ENCODE measurements at regions not wholly inside any gene's neighbourhood (a gene's known extent, or its start where the extent isn't known, plus 50 kb on each side); places are given as distances from the start of the nearest gene placed in this dataset.

DNA sequence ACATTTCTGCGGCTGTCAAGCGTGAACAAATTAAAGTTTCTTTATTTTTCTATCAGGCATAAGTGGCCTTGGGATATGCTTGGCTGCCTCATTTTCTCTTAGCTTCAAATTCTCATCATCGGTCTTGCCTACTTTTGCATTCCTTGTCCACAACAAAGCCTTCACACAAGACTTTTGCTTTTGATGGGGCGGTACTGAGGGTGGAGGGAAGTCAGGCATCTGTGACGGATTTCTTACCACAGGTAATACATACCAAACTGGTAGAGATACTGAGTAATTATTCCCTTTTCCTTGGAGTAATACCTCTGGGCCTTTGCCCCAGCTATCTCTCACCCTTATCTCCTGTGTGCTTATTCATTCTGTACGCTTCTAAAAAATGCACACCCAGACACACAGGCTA lies 468.3 kb upstream of the RGPD4 start:
- TF ChIP-seq, protein P1, sequence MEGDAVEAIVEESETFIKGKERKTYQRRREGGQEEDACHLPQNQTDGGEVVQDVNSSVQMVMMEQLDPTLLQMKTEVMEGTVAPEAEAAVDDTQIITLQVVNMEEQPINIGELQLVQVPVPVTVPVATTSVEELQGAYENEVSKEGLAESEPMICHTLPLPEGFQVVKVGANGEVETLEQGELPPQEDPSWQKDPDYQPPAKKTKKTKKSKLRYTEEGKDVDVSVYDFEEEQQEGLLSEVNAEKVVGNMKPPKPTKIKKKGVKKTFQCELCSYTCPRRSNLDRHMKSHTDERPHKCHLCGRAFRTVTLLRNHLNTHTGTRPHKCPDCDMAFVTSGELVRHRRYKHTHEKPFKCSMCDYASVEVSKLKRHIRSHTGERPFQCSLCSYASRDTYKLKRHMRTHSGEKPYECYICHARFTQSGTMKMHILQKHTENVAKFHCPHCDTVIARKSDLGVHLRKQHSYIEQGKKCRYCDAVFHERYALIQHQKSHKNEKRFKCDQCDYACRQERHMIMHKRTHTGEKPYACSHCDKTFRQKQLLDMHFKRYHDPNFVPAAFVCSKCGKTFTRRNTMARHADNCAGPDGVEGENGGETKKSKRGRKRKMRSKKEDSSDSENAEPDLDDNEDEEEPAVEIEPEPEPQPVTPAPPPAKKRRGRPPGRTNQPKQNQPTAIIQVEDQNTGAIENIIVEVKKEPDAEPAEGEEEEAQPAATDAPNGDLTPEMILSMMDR (IDR thresholded peaks at IDR 0.05; ENCODE audit: low read depth, low read length, missing control alignments): no peak
- no peak for DNase-seq (ENCODE audit: extremely low read depth, low read depth)
- no peak overlapping the region for H3K4me3 ChIP-seq (replicated peaks; ENCODE audit: low read depth, low read length)

GRCh38 chr2:107359021-107359420 lies 467.7 kb upstream of the RGPD4 start:
- H3K4me3 ChIP-seq (replicated peaks; ENCODE audit: low read depth, low read length): no peak overlapping the region
- TF ChIP-seq, protein P1 (IDR thresholded peaks at IDR 0.05; ENCODE audit: low read depth, low read length, missing control alignments): no peak
- no peak for DNase-seq (ENCODE audit: extremely low read depth, low read depth)

- DNase-seq (ENCODE audit: extremely low read depth, low read depth): no peak
- H3K4me3 ChIP-seq (replicated peaks; ENCODE audit: low read depth, low read length): no peak overlapping the region
- TF ChIP-seq, protein P1 (IDR thresholded peaks at IDR 0.05; ENCODE audit: low read depth, low read length, missing control alignments): no peak
These were observed 464.8 kb upstream of the RGPD4 start for GRCh38 chr2:107361751-107362381.

GRCh38 chr2:107362993-107363392 lies 463.7 kb upstream of the RGPD4 start:
- no peak for DNase-seq (ENCODE audit: extremely low read depth, low read depth)
- H3K4me3 ChIP-seq (replicated peaks; ENCODE audit: low read depth, low read length): no peak overlapping the region
- TF ChIP-seq, protein P1 (IDR thresholded peaks at IDR 0.05; ENCODE audit: low read depth, low read length, missing control alignments): no peak

GRCh38 chr2:107363806-107364205 lies 462.9 kb upstream of the RGPD4 start:
- DNase-seq (ENCODE audit: extremely low read depth, low read depth): no peak
- H3K4me3 ChIP-seq (replicated peaks; ENCODE audit: low read depth, low read length): no peak overlapping the region
- TF ChIP-seq, protein P1 (IDR thresholded peaks at IDR 0.05; ENCODE audit: low read depth, low read length, missing control alignments): no peak

DNA sequence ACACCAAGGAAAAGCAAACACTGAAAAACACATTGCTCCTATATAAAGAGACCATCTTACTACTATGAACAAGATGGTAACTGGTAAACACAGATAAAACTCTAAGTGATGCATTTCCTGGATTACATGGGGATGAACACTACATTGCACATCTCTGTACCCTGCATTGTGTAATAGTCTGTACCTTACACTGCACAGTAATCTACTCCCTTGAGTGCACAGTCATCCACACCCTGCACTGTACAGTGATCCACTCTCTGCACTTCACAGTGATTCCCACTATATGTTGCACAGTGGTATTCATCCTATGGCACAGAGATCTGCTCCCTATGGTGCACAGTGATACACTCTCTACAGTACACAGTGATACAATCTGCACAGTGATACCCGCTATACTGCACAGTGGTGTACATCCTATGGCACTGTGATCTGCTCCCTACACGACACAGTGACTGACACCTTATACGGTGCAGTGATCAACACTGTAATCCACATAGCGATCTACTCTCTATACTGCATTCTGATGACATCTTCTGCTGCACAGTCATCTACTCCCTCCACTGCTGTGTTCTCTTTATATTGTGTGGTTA lies 462.2 kb upstream of the RGPD4 start:
- TF ChIP-seq, protein P1 (IDR thresholded peaks at IDR 0.05; ENCODE audit: low read depth, low read length, missing control alignments): no peak
- no peak for DNase-seq (ENCODE audit: extremely low read depth, low read depth)
- H3K4me3 ChIP-seq (replicated peaks; ENCODE audit: low read depth, low read length): no peak overlapping the region
